Fibroblast of mammary gland (primary cell): ENCODE measurements at regions not wholly inside any gene's neighbourhood (a gene's known extent, or its start where the extent isn't known, plus 50 kb on each side); places are given as distances from the start of the nearest gene placed in this dataset.
A peak's percentile ranks its signal among the peaks of the same experiment; 100 is the strongest.

Experiments
- DNase-seq: peaks from one replicate; pipeline ENCODE4 v3.0.0-alpha.2; 2010; ENCODE audit warnings: low read depth
- H3K4me3 ChIP-seq: 2 replicates; pipeline ENCODE4 v1.5.1; 2011; ENCODE audit warnings: low read depth, mild to moderate bottlenecking, low read length, moderate library complexity; ENCODE audit not compliant: control insufficient read depth
- CTCF ChIP-seq: conservative IDR thresholded peaks from 2 replicates; pipeline ENCODE4 v1.5.1; 2011; ENCODE audit warnings: low read depth, low read length, inconsistent platforms; ENCODE audit not compliant: control insufficient read depth, insufficient read depth

GRCh38 chr1:232489256-232489655, 140.7 kb downstream of the SIPA1L2 start:
- H3K4me3 ChIP-seq: no peak overlapping the region
- DNase-seq: no peak

GRCh38 chr1:232487236-232487635, 142.7 kb downstream of the SIPA1L2 start:
- DNase-seq: no peak
- H3K4me3 ChIP-seq: no peak overlapping the region
- TF ChIP-seq CTCF: no peak

More at GRCh38 chr1:232489256-232489655, 140.7 kb downstream of the SIPA1L2 start:
- TF ChIP-seq CTCF: no peak

- no peak for TF ChIP-seq CTCF
- no peak overlapping the region for H3K4me3 ChIP-seq
- no peak for DNase-seq
These were observed 143.3 kb downstream of the SIPA1L2 start for GRCh38 chr1:232486454-232487207.

- TF ChIP-seq CTCF: no peak
- peak; percentile 34 for DNase-seq
- H3K4me3 ChIP-seq: no peak overlapping the region
These were observed 143.9 kb downstream of the SIPA1L2 start for GRCh38 chr1:232486006-232486405.

- H3K4me3 ChIP-seq: no peak overlapping the region
- peak; percentile 24 for DNase-seq
- TF ChIP-seq CTCF: no peak
These were observed 145.1 kb downstream of the SIPA1L2 start for GRCh38 chr1:232484856-232485255.

- no peak for DNase-seq
These were observed 146.1 kb downstream of the SIPA1L2 start for GRCh38 chr1:232483826-232484225.

More at GRCh38 chr1:232483826-232484225, 146.1 kb downstream of the SIPA1L2 start:
- no peak for TF ChIP-seq CTCF
- no peak overlapping the region for H3K4me3 ChIP-seq
